ENCODE measurements at regions not wholly inside any gene's neighbourhood (a gene's known extent, or its start where the extent isn't known, plus 50 kb on each side); places are given as distances from the start of the nearest gene placed in this dataset.

DNA sequence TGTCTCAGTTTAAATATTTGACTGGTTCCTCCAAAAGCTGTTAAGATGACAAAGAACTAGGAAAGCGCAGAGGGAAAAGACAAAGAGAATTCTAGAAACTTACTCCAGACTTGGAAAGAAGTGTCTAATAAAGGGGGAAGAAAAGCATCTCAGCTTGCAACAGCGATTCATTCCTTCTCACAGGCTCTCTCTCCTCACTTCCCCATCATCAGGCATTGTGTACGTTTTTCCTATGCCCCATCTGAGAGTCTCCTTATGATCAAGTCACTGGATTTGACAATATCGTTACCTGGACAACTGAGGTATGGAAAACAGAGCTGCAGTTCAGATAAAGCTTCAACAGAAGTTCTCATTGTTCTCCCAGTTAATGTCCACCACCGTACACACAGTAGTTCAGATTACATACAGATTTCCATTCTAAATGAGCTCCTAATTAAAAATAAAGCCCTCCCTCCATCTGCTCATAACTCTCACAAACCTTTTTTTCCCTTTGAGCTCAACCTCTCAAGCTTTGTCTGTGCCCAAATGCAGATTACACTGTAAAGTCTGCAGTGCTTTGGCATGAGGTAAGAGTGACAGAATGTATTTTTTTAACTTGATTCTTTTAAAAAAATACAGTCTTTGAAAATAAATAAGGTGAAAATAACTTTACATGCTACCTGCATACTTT, 254.4 kb upstream of the THBS1 start:
- WGBS, 2 donors, result 66% methylated on average over 5 of the region's 5 CpGs
- DNase-seq, result no peak
- H3K4me3 ChIP-seq, result no peak overlapping the region
- intact Hi-C loops (cut with DNase I), result no loop called here
- H3K27me3 ChIP-seq, result no peaks in the 10 kb centered on the region
- peak overlapping the region in 1 of 10 donors; percentile 73 for H3K27ac ChIP-seq
- H3K4me1 ChIP-seq, result peaks cover 0 to 38% (median 0%) of the 10 kb centered on the region in 9 donors
- peaks cover 0 to 2% (median 0%) of the 10 kb centered on the region in 11 donors for H3K9me3 ChIP-seq
- TF ChIP-seq, protein P1, sequence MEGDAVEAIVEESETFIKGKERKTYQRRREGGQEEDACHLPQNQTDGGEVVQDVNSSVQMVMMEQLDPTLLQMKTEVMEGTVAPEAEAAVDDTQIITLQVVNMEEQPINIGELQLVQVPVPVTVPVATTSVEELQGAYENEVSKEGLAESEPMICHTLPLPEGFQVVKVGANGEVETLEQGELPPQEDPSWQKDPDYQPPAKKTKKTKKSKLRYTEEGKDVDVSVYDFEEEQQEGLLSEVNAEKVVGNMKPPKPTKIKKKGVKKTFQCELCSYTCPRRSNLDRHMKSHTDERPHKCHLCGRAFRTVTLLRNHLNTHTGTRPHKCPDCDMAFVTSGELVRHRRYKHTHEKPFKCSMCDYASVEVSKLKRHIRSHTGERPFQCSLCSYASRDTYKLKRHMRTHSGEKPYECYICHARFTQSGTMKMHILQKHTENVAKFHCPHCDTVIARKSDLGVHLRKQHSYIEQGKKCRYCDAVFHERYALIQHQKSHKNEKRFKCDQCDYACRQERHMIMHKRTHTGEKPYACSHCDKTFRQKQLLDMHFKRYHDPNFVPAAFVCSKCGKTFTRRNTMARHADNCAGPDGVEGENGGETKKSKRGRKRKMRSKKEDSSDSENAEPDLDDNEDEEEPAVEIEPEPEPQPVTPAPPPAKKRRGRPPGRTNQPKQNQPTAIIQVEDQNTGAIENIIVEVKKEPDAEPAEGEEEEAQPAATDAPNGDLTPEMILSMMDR (IDR thresholded peaks at IDR 0.05), result no peak
- ATAC-seq, result no peak
- H3K36me3 ChIP-seq, result no peaks in the 10 kb centered on the region

DNA sequence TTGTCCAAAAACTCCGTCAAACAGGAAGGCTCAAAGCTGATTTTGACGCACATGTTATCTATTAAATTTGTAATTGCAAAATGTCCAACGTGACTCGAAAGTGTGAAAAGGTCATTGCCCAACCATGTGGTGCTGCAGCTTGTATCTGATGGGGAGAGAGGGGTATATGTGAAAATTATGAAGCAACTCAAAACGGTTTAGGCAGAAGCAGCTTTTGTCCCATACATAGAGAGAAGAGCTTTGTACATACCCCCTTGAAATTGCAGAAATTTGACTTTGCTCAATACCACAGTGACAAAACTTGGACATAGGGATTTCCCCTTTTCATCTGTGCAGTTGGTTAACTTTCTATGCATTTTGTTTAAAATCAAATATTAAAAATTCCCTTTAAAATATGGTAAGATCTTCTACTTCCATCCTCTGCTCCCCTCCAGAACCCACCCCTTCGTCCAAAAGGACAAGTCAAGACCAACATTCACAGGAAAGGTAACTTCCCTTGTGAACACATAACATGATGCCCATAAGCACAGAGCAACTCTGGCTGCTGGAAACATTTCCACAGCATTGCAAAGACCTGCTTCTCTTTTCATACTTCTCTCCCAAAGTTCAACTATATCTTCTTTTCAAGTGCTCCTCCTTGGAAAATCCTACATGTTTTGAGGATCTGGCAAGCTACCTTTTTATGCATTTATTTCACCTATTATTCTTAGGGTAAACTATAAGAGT, 253.7 kb upstream of the THBS1 start:
- Histone ChIP-seq H3K4me3 (no peak overlapping the region), H3K36me3 (no peaks in the 10 kb centered on the region), H3K4me1 (peaks cover 0 to 38% (median 0%) of the 10 kb centered on the region in 9 donors), H3K9me3 (no peaks in the 10 kb centered on the region), H3K27me3 (no peaks in the 10 kb centered on the region), H3K27ac (peak overlapping the region in 1 of 10 donors; percentile 58)
- ATAC-seq (peak in 2 of 8 donors; percentile 37 to 76), DNase-seq (no peak)
- 74 to 85% methylated on average over 6 of the region's 6 CpGs for WGBS, 2 donors
- TF ChIP-seq, protein P1 (IDR thresholded peaks at IDR 0.05), result no peak
- intact Hi-C loops (cut with DNase I), result no loop called here

DNA sequence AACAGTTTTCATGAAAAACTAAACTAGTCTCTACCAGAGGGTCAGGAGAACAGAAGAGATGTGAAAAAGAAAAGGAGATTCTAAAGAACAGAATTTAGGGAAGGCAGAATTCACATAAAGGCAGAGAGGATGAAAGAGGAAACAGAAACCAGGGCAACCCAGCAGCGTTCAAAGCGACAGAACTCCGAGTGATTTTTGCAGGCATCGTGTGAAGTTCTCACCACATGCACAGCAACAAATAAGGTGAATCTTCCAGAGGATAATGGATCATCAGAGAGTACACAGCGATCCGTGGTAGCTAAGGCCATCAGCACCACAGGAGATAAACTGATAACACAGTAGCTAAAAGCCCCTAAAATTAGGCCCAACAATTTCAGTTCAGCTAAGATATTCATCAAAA, 250.8 kb upstream of the THBS1 start:
- no peak overlapping the region for H3K27ac ChIP-seq
- DNase-seq (no peak), ATAC-seq (no peak)
- H3K9me3 ChIP-seq, result no peaks in the 10 kb centered on the region
- TF ChIP-seq, protein P1 (IDR thresholded peaks at IDR 0.05), result no peak
- intact Hi-C loops (cut with DNase I), result no loop called here
- WGBS, 2 donors, result 90 to 92% methylated on average over 6 of the region's 6 CpGs
- no peaks in the 10 kb centered on the region for H3K36me3 ChIP-seq
- H3K4me3 ChIP-seq, result no peak overlapping the region
- peaks cover 0 to 52% (median 0%) of the 10 kb centered on the region in 9 donors for H3K4me1 ChIP-seq
- H3K27me3 ChIP-seq, result no peaks in the 10 kb centered on the region

DNA sequence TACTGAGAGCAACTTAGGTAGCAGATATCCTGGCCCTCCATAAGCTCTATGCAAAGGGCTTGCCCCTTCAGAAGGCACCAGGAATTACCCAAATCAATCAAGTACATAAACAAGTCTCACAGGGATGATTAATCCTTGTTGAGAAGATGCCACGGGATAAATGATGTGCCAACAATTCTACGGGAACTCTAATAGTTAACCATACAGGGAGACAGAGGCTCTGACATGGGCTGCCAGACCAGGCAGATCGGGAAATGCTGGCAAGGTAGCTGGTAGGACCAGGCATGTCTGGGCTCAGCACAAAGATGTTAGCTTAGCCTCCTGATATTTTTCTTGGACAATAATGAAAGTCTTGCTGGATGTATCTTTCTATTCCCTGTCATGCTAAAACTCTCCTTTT, 249.3 kb upstream of the THBS1 start:
- Histone ChIP-seq H3K36me3 (no peaks in the 10 kb centered on the region), H3K4me1 (peaks cover 0 to 56% (median 0%) of the 10 kb centered on the region in 9 donors), H3K27me3 (no peaks in the 10 kb centered on the region), H3K4me3 (no peak overlapping the region), H3K27ac (no peak overlapping the region), H3K9me3 (no peaks in the 10 kb centered on the region)
- 84 to 94% methylated on average over 3 of the region's 3 CpGs for WGBS, 2 donors
- TF ChIP-seq, protein P1 (IDR thresholded peaks at IDR 0.05), result no peak
- intact Hi-C loops (cut with DNase I), result no loop called here
- DNase-seq (no peak), ATAC-seq (no peak)

All from heart right ventricle (tissue), 16 donors.